ENCODE measurements at regions not wholly inside any gene's neighbourhood (a gene's known extent, or its start where the extent isn't known, plus 50 kb on each side); places are given as distances from the start of the nearest gene placed in this dataset.

- POLR2A ChIA-PET: no interaction called here
- ATAC-seq (no peak), DNase-seq (no peak)
These were observed 517.8 kb upstream of the CFAP20DC start for GRCh38 chr3:59567661-59568060.

DNA sequence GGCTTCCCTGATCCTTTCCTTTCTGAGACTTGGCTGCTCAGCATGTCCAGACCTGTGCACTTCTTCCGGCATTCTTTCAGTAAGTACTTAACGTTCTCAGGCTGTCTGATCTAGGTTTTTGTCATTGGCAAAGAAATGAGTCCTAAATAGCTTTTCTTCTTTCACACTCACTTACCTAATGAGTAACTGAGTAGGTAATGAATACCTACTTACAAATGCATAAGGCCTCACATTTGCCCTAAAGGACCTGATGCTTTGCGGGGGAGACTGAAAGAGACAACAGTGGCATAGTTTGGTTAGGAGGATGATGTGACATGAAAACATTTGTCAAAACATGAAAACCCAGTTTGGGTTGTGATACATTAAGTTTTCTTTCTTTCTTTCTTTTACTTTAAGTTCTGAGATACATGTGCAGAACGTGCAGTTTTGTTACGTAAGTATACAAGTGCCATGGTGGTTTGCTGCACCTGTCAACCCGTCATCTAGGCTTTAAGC, 516.7 kb upstream of the CFAP20DC start:
- no peak for DNase-seq
- ATAC-seq: no peak
- Mint-ChIP-seq H3K9me3 (no peaks in the 10 kb centered on the region), H3K27ac (no peak overlapping the region), H3K36me3 (no peaks in the 10 kb centered on the region), H3K4me3 (no peak overlapping the region), H3K4me1 (peaks cover 0 to 7% (median 6%) of the 10 kb centered on the region in 4 donors), H3K27me3 (no peaks in the 10 kb centered on the region)
- POLR2A ChIA-PET: no interaction called here

More at GRCh38 chr3:59567661-59568060, 517.8 kb upstream of the CFAP20DC start:
- H3K36me3 Mint-ChIP-seq: no peaks in the 10 kb centered on the region
- no peak overlapping the region for H3K4me3 Mint-ChIP-seq
- H3K27ac Mint-ChIP-seq: no peak overlapping the region
- H3K9me3 Mint-ChIP-seq: no peaks in the 10 kb centered on the region
- peaks cover 0 to 4% (median 0%) of the 10 kb centered on the region in 4 donors for H3K4me1 Mint-ChIP-seq
- no peaks in the 10 kb centered on the region for H3K27me3 Mint-ChIP-seq

DNA sequence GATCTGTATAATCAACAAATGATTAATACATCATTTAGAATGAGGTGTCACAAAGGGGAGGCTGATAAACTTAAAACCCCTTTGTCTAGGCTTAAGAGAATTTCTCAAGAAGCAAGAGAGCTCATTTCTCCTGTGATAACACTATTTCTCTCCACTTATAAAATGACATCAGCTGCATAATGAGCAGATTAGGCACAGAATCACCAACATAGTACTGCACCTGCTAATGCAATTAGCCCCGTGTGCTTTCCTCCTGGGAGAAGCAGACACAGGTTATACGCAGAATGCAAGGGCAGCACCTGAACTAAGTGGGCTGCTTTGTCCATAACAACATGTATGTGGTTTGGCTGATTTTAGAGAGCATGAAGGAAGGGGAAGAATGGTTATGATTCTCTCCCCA, 515.3 kb upstream of the CFAP20DC start:
- H3K27ac Mint-ChIP-seq: no peak overlapping the region
- POLR2A ChIA-PET: no interaction called here
- no peak for ATAC-seq
- H3K9me3 Mint-ChIP-seq: no peaks in the 10 kb centered on the region
- no peak for DNase-seq
- peaks cover 0 to 2% (median 0%) of the 10 kb centered on the region in 3 donors for H3K36me3 Mint-ChIP-seq
- peaks cover under 1 to 11% (median 6%) of the 10 kb centered on the region in 4 donors for H3K4me1 Mint-ChIP-seq
- no peak overlapping the region for H3K4me3 Mint-ChIP-seq
- no peaks in the 10 kb centered on the region for H3K27me3 Mint-ChIP-seq

DNA sequence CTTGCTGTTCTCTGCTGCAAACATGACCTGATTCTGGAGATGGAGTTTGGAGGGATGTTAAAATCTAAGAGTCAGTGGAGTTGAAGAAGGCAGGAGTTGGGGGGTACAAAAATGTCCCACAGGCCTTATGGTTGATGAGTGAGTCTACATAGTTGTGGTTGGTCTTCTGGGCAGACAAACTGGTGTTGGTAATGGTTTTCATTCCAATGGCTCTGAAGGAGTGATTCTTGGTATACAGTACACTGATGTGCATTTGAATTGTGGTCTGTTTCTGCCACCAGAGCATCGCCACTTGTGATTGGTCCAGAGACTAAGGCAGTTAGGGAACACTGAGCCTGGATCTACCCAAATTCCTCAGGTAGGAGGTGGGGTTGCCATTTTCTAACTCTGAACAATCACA, 514.1 kb upstream of the CFAP20DC start:
- H3K36me3 Mint-ChIP-seq: peaks cover 0 to 2% (median 0%) of the 10 kb centered on the region in 3 donors
- POLR2A ChIA-PET: no interaction called here
- no peaks in the 10 kb centered on the region for H3K27me3 Mint-ChIP-seq
- H3K9me3 Mint-ChIP-seq: no peaks in the 10 kb centered on the region
- peaks cover 5 to 13% (median 13%) of the 10 kb centered on the region in 4 donors for H3K4me1 Mint-ChIP-seq
- ATAC-seq (no peak), DNase-seq (no peak)
- H3K4me3 Mint-ChIP-seq: no peak overlapping the region
- H3K27ac Mint-ChIP-seq: no peak overlapping the region

- ATAC-seq: no peak
- peaks cover 0 to 2% (median 0%) of the 10 kb centered on the region in 3 donors for H3K36me3 Mint-ChIP-seq
- POLR2A ChIA-PET: no interaction called here
- H3K27me3 Mint-ChIP-seq: no peaks in the 10 kb centered on the region
- H3K4me3 Mint-ChIP-seq: no peak overlapping the region
- peaks cover 5 to 16% (median 13%) of the 10 kb centered on the region in 4 donors for H3K4me1 Mint-ChIP-seq
- DNase-seq: no peak
- H3K9me3 Mint-ChIP-seq: no peaks in the 10 kb centered on the region
- peak overlapping the region in 1 of 10 donors; percentile 76 for H3K27ac Mint-ChIP-seq
These were observed 513.3 kb upstream of the CFAP20DC start for GRCh38 chr3:59563072-59563605.

GRCh38 chr3:59559721-59560435, 510.1 kb upstream of the CFAP20DC start:
- Mint-ChIP-seq H3K4me1 (peaks cover 5 to 16% (median 13%) of the 10 kb centered on the region in 4 donors), H3K27me3 (no peaks in the 10 kb centered on the region), H3K9me3 (no peaks in the 10 kb centered on the region), H3K4me3 (no peak overlapping the region), H3K27ac (no peak overlapping the region), H3K36me3 (peaks cover 0 to 2% (median 0%) of the 10 kb centered on the region in 3 donors)
- ATAC-seq (no peak), DNase-seq (no peak)
- POLR2A ChIA-PET: no interaction called here

DNA sequence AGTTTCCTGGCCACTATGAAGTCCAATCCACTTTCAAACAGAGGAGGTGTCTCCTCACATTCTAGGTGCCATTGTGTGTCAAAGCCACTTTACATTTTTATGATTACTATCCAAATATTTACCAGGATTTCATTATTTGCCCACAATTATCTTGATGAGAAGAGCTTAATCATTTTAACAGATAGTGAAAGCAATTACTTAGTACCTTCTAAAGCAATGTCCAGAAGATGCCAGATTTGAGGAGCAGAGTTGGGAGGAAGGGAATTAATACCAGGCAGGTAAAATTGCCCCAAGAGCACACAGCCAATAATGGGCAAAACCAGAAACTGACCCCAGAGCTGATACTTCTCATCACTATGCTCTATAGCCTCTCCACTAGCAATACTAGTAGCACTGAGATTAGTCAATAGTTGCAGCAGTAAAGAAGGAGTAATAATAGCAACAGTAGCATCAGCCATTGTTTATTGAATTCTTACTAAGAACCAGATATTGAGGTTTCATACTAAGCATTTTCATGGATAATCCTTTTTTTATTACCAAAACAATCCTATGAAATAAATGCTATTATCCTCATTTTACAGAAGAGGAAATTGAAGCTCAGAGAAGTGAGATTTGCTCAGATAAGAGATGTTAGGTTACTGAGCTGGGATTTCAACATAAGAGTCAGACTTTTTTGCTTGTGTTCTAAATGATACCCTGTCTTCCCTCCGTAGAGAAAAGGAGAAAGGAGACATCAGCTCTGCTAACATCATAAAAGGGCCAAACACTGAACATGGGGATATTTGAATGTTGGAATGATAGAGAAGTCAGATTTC, 509.3 kb upstream of the CFAP20DC start:
- POLR2A ChIA-PET: no interaction called here
- H3K36me3 Mint-ChIP-seq: peaks cover 0 to 2% (median 0%) of the 10 kb centered on the region in 3 donors
- H3K4me1 Mint-ChIP-seq: peaks cover 5 to 16% (median 13%) of the 10 kb centered on the region in 4 donors
- DNase-seq (no peak), ATAC-seq (no peak)
- H3K9me3 Mint-ChIP-seq: no peaks in the 10 kb centered on the region
- no peak overlapping the region for H3K4me3 Mint-ChIP-seq
- no peaks in the 10 kb centered on the region for H3K27me3 Mint-ChIP-seq
- no peak overlapping the region for H3K27ac Mint-ChIP-seq

DNA sequence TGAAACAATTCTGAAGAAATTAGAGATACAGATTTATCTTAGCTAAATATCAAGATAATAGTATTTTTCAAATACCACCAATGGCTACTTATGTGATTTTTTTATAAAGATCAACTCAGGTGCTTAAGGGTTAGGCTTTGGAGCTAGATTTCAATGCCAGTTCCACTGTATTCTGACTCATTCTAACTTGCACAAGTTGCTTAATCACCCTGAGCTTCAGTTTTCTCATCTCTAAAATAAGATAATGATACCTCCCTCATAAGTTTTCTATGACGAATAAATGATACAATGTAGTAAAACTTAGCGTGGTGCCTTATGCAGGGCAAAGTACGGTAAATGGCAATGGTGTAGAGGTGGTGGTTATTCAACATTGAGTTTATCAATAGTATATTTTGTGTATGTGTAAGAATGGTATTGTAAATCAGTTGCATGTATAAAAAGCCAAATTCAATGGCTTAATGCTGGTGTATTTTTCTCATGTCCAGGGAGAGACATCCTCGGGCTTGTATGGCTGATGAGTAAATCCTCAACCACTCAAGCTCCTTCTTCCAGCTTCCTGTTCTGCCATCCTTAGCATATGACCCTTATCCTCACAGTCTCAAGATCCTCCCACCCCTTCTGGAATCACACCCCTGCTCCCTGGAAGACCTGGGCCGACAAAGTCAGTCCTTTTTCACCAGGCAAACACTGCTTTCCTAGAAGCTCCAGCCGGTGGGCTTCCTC, 505.9 kb upstream of the CFAP20DC start:
- POLR2A ChIA-PET: no interaction called here
- Mint-ChIP-seq H3K27ac (no peak overlapping the region), H3K36me3 (peaks cover 0 to under 1% (median 0%) of the 10 kb centered on the region in 3 donors), H3K27me3 (no peaks in the 10 kb centered on the region), H3K4me3 (no peak overlapping the region), H3K4me1 (peaks cover 3 to 10% (median 7%) of the 10 kb centered on the region in 4 donors), H3K9me3 (peaks cover 0 to 2% (median 0%) of the 10 kb centered on the region in 9 donors)
- no peak for ATAC-seq
- no peak for DNase-seq

DNA sequence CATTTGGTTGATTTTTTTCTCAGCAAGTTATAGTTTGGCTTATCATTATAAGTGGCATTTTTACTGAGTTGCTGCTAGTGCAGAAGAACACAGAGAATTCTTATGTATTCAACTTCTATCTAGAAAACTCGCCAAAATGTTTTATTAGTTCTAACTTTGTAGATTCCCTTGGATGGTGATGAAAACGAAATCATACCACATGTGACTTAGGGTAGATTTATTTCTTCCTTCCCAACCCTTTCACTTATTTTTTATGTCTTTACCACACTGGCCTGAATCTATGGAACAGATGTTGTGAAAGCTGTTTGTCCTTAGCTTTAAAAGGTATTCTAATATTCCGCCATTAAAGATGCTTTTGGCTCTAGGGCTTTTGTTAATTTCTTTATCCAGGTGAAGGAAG, 503.3 kb upstream of the CFAP20DC start:
- H3K27ac Mint-ChIP-seq: no peak overlapping the region
- no peak for DNase-seq
- H3K4me1 Mint-ChIP-seq: no peaks in the 10 kb centered on the region
- peaks cover 0 to 2% (median 0%) of the 10 kb centered on the region in 9 donors for H3K9me3 Mint-ChIP-seq
- no peaks in the 10 kb centered on the region for H3K27me3 Mint-ChIP-seq
- H3K4me3 Mint-ChIP-seq: no peak overlapping the region
- POLR2A ChIA-PET: no interaction called here
- no peaks in the 10 kb centered on the region for H3K36me3 Mint-ChIP-seq
- no peak for ATAC-seq

GRCh38 chr3:59551834-59552233, 502.0 kb upstream of the CFAP20DC start:
- POLR2A ChIA-PET: no interaction called here
- H3K27me3 Mint-ChIP-seq: no peaks in the 10 kb centered on the region
- H3K4me3 Mint-ChIP-seq: no peak overlapping the region
- H3K36me3 Mint-ChIP-seq: no peaks in the 10 kb centered on the region
- H3K4me1 Mint-ChIP-seq: no peaks in the 10 kb centered on the region
- ATAC-seq (no peak), DNase-seq (no peak)
- peaks cover 0 to 2% (median 0%) of the 10 kb centered on the region in 9 donors for H3K9me3 Mint-ChIP-seq
- peak overlapping the region in 1 of 10 donors; percentile 39 for H3K27ac Mint-ChIP-seq

DNA sequence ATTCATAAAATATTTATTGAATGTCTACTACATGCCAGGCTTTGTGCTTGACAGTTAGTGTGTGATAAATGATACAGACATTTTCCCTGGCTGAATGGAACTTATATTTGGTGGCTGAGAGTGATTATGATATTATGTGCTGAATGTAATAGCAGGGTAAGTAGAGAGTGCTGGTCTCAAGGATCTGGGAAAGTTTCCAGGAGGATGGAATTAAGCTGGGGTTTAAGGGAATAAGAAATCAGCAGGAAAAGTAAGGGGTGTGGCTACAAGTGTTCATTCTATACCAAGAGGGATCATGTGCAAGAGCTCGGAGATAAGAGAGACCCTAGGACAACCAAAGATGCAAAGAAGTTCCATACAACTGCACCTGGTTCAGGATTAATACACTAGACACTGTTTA, 500.1 kb upstream of the CFAP20DC start:
- POLR2A ChIA-PET: no interaction called here
- no peak overlapping the region for H3K27ac Mint-ChIP-seq
- ATAC-seq (no peak), DNase-seq (no peak)
- no peaks in the 10 kb centered on the region for H3K4me1 Mint-ChIP-seq
- H3K36me3 Mint-ChIP-seq: peaks cover 0 to 2% (median 0%) of the 10 kb centered on the region in 3 donors
- H3K9me3 Mint-ChIP-seq: peaks cover 0 to 2% (median 0%) of the 10 kb centered on the region in 9 donors
- no peaks in the 10 kb centered on the region for H3K27me3 Mint-ChIP-seq
- no peak overlapping the region for H3K4me3 Mint-ChIP-seq

DNA sequence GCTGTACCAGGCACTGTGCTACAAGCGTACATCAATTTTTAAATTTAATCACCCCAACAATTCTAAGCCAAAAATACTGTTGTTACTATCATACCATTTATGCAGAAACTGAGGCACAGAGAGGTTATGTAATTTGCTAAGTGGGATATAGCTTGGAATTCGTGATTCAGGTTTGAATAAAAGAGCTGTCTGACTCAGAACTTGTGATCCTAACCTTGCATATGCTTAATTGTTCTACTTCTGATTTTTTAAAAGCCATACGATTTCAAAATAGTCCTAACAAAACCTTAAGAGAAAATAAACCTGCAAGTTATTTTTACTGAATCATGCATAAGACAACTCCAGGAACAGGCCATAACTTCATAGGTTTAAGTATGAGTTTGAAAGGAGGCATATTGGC, 498.0 kb upstream of the CFAP20DC start:
- Mint-ChIP-seq H3K4me3 (no peak overlapping the region), H3K27me3 (no peaks in the 10 kb centered on the region), H3K9me3 (no peaks in the 10 kb centered on the region), H3K27ac (no peak overlapping the region), H3K36me3 (peaks cover 0 to 5% (median 0%) of the 10 kb centered on the region in 3 donors), H3K4me1 (peaks cover 0 to 6% (median under 1%) of the 10 kb centered on the region in 4 donors)
- DNase-seq (no peak), ATAC-seq (no peak)
- POLR2A ChIA-PET: interaction anchor here (0.8 kb wide), 1 partner anchor 9 kb away, joined by 3 read pairs; no protein-coding TSS in a partner anchor
